IPS-15b (cell line): ENCODE measurements at regions not wholly inside any gene's neighbourhood (a gene's known extent, or its start where the extent isn't known, plus 50 kb on each side); places are given as distances from the start of the nearest gene placed in this dataset.

Source experiments
- H3K27me3 ChIP-seq: one replicate; pipeline ENCODE4 v1.6.1; 2013; ENCODE audit warnings: low read length; ENCODE audit not compliant: control insufficient read depth, insufficient read depth
- H3K36me3 ChIP-seq: one replicate; pipeline ENCODE4 v1.6.1; 2013; ENCODE audit warnings: low read length; ENCODE audit not compliant: control insufficient read depth, insufficient read depth
- H3K4me1 ChIP-seq: one replicate; pipeline ENCODE4 v1.6.1; 2013; ENCODE audit warnings: mild to moderate bottlenecking, low read length; ENCODE audit not compliant: control insufficient read depth, insufficient read depth
- H3K4me3 ChIP-seq: one replicate; pipeline ENCODE4 v1.5.1; 2013; ENCODE audit warnings: low read depth, low read length
- H3K9ac ChIP-seq: one replicate; pipeline ENCODE4 v1.6.1; 2013; ENCODE audit warnings: low read depth, mild to moderate bottlenecking, low read length
- H3K9me3 ChIP-seq: one replicate; pipeline ENCODE4 v1.6.1; 2013; ENCODE audit warnings: mild to moderate bottlenecking, low read length; ENCODE audit not compliant: control insufficient read depth, insufficient read depth

DNA sequence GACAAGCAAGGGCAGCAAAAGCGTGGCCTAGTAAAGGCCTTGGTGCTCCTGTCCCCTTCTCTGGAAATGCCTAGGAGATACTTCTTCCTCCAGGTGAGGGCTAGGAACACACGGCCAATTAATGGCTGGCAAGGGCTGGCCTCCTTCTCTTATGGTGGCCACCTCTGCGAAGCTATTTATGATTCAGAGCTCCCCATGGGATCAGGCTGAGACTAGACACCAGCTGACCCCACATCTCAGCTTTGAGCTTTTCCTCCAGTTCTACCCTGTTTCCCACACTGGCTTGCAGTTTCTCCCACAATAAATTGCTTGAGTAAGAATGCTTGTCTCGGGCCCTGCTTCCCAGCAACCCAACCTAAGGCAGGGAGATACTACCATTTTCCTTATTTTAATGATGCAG is 53.7 kb downstream of the CAMK2N1 start:
- Histone ChIP-seq H3K4me3 (no peak overlapping the region), H3K27me3 (peaks cover 27% of the 10 kb centered on the region), H3K4me1 (peaks cover 6% of the 10 kb centered on the region), H3K9ac (no peak overlapping the region), H3K9me3 (no peaks in the 10 kb centered on the region), H3K36me3 (no peaks in the 10 kb centered on the region)

DNA sequence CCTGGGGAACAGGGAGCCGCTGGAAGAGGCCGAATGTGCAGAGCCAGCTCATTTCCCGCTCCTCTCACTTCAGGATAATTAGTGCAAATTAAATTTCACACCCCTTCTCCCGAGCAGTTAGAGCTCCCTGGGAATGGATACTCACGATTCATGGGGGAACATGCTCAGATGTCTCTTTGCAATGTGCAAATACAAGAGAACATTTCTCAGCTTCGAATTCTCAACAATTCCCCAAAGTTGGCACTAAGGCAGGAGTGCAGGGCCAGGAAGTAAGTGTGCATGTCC is 54.9 kb downstream of the CAMK2N1 start:
- Histone ChIP-seq H3K9me3 (no peaks in the 10 kb centered on the region), H3K4me1 (peaks cover 6% of the 10 kb centered on the region), H3K4me3 (no peak overlapping the region), H3K36me3 (no peaks in the 10 kb centered on the region), H3K27me3 (peaks cover 19% of the 10 kb centered on the region), H3K9ac (no peak overlapping the region)

DNA sequence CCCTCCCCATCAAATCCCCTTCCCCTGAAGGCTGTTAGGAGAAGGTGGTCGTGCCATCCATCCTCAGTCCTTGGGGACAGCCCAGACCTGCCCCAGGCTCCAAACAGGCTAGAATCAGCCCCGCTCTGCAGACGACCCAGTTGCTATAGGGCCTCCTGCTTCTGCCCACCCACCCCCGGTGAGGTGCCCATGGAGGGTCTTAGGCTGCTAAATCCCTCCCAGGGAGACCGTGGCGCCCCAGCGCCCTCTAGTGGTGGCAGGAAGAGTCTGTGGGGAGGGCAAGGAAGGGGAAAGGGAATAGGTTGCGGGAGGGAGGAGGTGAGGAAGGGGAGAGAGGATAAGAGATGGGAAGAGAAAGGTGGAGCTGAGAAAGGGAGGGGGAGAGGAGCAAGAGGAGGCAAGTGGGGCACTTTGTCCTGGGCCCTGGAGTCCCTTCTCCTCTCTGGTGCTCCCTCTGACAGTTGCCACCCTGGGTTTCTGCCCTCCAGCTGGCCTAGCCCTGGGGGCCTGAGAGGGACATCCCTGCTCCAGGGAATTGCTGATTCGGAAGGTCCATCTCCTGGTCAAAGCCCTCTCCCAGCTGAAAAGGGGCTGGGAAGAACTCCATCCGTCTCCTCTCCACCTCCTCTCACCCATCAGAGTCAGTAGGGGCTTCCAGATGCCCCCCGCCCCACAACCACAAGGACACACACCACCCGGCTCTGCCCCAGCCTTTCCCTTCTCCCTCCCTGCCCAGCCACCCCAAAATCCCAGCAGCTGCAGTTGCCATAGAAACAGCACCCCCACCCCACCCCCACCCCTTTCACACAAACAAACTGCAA is 55.4 kb downstream of the CAMK2N1 start:
- H3K4me3 ChIP-seq, result no peak overlapping the region
- peaks cover 6% of the 10 kb centered on the region for H3K4me1 ChIP-seq
- no peaks in the 10 kb centered on the region for H3K36me3 ChIP-seq
- no peaks in the 10 kb centered on the region for H3K9me3 ChIP-seq
- H3K27me3 ChIP-seq, result peaks cover 19% of the 10 kb centered on the region
- no peak overlapping the region for H3K9ac ChIP-seq

DNA sequence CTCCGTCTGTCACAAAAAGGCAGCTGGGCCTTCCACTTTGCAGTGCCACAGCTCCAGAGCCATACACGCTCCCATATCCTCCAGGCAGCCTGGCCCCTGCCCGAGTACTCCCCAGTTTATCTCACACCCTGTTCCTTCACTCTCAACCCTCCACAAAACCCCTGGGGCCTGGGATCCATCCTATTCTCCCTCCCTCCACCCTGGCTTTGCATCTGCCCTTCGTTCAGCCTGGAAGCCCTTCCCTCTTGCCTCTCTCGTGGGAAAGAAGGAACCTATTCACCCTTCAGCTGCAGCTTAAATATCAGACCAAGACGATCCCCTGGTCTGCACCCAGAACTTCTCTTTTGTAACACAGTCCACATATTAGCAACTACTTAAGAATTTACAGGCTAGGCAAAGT is 56.7 kb downstream of the CAMK2N1 start:
- Histone ChIP-seq H3K4me1 (peaks cover 6% of the 10 kb centered on the region), H3K27me3 (peaks cover 13% of the 10 kb centered on the region), H3K36me3 (no peaks in the 10 kb centered on the region), H3K9me3 (no peaks in the 10 kb centered on the region), H3K4me3 (no peak overlapping the region), H3K9ac (no peak overlapping the region)

DNA sequence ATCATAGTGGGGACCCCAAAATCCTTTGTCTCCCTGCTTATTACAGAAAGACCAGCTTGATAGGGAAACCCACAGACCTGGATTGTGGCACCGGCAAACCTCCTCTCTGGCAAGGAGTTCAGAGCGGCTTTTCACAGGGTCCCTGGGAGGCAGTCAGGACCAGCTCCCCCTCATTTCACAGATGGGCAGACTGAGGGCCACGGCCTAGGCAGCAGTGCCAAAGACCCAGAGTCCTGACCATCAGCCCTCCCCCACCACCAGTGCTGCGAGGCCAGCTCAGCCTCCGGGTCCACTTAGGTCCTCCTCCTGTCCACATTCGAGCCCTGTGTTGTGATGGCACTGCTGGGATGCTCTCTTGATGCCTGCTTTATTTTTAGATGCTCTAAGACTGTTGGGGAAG is 57.2 kb downstream of the CAMK2N1 start:
- Histone ChIP-seq H3K36me3 (no peaks in the 10 kb centered on the region), H3K27me3 (peaks cover 13% of the 10 kb centered on the region), H3K9ac (no peak overlapping the region), H3K9me3 (no peaks in the 10 kb centered on the region), H3K4me3 (no peak overlapping the region), H3K4me1 (peaks cover 6% of the 10 kb centered on the region)

DNA sequence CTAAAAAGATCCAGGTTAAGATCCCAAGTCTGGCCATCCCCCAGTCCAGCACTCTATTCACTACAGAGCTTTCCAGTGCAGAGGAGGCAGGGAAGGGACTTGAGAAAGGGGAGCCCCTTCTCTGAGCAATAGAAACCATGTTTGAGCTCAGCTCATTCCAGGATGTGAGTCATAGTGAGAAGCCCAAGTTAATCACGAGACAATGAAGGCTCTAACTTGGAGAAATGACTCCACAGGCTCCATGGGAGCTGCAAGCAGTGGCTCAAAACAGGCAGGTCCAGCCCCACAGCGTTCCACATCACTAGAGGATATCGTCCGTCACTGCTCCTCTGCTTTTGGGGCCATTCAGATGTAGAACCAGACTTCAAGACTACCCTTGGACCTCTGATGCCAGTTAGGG is 59.1 kb downstream of the CAMK2N1 start:
- no peaks in the 10 kb centered on the region for H3K36me3 ChIP-seq
- peaks cover 13% of the 10 kb centered on the region for H3K27me3 ChIP-seq
- no peaks in the 10 kb centered on the region for H3K9me3 ChIP-seq
- H3K4me1 ChIP-seq, result peaks cover 6% of the 10 kb centered on the region
- H3K9ac ChIP-seq, result no peak overlapping the region
- no peak overlapping the region for H3K4me3 ChIP-seq

DNA sequence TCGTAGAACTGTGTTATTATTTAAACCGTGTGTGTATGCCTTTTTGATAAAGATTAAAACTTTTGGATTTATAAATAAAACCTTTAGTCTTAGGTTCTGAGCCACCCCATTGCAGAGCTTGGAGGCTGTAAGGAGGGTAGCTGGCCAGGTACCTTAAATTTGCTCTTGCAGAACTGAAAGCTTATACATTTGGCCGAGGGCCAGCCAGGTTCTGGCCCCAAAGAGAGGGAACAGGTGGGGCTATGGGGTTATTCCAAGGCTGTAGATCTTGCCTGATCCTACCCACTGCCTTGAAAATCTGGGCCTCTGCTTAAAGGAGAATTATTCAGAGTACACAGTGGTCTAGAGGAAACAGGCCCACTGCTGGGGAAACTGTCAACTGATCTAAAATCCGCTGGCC is 59.6 kb downstream of the CAMK2N1 start:
- H3K9me3 ChIP-seq, result no peaks in the 10 kb centered on the region
- H3K9ac ChIP-seq, result no peak overlapping the region
- no peaks in the 10 kb centered on the region for H3K36me3 ChIP-seq
- H3K27me3 ChIP-seq, result peaks cover 13% of the 10 kb centered on the region
- peaks cover 6% of the 10 kb centered on the region for H3K4me1 ChIP-seq
- no peak overlapping the region for H3K4me3 ChIP-seq

DNA sequence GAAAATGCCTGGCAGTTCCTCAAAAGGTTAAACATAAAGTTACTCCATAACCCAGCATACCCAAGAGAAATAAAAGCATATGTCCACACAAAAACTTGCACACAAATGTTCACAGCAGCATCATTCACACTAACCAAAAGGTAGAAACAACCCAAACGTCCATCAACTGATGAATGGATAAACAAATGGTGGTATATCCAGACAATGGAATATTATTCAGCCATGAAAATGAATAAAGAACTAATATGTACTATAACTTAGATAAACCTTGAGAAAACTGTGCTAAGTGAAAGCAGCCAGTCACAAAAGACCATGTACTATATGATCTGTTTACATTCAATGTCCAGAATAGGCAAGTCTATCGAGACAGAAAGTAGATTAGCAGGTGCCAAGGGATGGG is 60.4 kb downstream of the CAMK2N1 start:
- peaks cover 21% of the 10 kb centered on the region for H3K27me3 ChIP-seq
- peaks cover 5% of the 10 kb centered on the region for H3K4me1 ChIP-seq
- no peaks in the 10 kb centered on the region for H3K36me3 ChIP-seq
- H3K4me3 ChIP-seq, result no peak overlapping the region
- no peak overlapping the region for H3K9ac ChIP-seq
- H3K9me3 ChIP-seq, result no peaks in the 10 kb centered on the region

DNA sequence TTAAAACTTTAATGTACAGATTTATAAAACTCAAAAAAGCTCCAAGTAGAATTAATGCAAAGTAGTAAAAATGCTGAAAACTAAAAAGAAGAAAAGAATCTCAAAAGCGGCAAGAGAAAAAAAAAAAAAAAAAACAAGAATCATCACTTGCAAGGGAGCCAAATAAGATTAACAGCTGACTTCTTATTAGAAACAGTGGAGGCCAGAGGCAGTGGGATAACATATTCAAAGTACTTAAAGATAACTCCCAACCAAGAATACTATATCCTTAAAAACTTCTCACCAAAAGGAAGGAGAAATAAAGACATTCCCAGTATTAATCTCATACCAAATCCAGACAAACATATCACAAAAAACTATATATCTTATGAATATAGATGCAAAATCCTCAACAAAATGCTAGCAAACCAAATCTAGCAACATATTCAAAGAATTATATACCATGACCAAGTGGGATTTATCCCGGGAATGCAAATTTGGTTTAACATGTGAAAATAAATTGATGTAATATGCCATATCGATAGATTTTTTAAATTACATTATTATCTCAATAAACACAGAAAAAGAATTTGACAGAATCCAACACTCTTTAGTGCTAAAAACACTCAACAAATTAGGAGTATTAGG is 62.7 kb downstream of the CAMK2N1 start:
- peaks cover 23% of the 10 kb centered on the region for H3K27me3 ChIP-seq
- H3K36me3 ChIP-seq, result no peaks in the 10 kb centered on the region
- H3K4me1 ChIP-seq, result no peaks in the 10 kb centered on the region
- H3K9me3 ChIP-seq, result no peaks in the 10 kb centered on the region
- H3K4me3 ChIP-seq, result no peak overlapping the region
- no peak overlapping the region for H3K9ac ChIP-seq

DNA sequence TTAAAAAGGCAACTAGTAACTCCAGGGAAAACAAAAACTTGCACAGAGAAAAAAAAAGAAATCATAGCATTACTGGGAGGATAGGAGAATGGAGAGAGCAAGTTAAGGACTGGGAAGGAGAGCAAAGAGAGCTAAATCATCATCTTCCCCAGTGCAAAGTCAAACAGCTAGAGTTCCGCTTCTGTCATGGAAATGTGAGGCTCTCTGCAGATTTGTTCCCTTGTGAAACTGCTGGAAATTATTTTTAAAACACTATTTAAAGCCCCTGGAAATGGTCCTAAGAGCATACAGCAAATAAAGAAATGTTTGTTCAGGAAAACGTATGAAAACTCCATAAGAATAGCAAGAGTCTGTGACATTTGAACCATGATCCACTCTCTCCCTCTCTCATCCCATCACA is 64.6 kb downstream of the CAMK2N1 start:
- peaks cover 28% of the 10 kb centered on the region for H3K27me3 ChIP-seq

DNA sequence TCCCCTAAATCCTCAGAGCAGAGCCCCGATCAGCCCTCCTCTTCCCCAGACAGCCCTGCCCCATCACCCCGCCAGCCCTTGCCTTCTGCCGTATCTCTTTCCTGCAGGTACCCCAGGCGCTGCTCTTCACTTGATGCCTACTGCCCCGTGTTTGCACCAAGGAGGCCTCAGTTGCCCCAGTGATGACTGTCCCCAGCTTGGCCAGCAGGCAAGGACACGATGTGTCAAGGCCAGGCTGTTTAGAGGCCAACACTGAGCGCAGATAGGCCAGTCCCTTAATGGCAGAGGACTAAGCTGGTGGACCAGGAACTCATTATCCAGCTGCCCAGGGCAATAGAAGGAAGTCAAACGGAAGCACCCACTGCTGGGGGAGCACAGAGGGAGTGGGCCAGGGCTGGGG is 68.4 kb downstream of the CAMK2N1 start:
- Histone ChIP-seq H3K4me1 (no peaks in the 10 kb centered on the region), H3K27me3 (peaks cover 43% of the 10 kb centered on the region), H3K36me3 (no peaks in the 10 kb centered on the region), H3K4me3 (no peak overlapping the region), H3K9ac (no peak overlapping the region), H3K9me3 (no peaks in the 10 kb centered on the region)

More for the DNA sequence above, 64.6 kb downstream of the CAMK2N1 start:
- Histone ChIP-seq H3K4me3 (no peak overlapping the region), H3K9me3 (no peaks in the 10 kb centered on the region), H3K9ac (no peak overlapping the region), H3K36me3 (no peaks in the 10 kb centered on the region), H3K4me1 (no peaks in the 10 kb centered on the region)

DNA sequence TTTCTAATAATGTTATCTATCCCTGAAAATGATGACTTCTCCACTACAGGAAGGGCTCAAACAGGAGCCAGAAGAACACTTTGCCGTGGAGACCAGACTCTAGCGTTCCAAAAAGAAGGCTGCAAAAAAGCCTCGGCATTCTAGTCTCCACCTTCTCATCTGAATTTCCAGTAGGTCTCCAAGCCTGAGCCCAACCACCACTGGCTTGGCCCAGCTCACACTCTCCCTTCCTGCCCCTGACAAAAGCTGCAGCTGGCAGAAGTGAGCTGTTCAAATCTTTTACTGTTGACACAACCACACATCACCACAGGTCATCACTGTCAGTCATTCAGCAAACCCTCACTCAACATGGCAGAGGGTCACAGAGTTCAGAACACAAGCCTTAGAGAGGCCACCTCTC is 69.3 kb downstream of the CAMK2N1 start:
- Histone ChIP-seq H3K4me1 (no peaks in the 10 kb centered on the region), H3K9ac (no peak overlapping the region), H3K9me3 (no peaks in the 10 kb centered on the region), H3K4me3 (no peak overlapping the region), H3K36me3 (no peaks in the 10 kb centered on the region), H3K27me3 (peaks cover 52% of the 10 kb centered on the region)
